ENCODE measurements at regions not wholly inside any gene's neighbourhood (a gene's known extent, or its start where the extent isn't known, plus 50 kb on each side); places are given as distances from the start of the nearest gene placed in this dataset.

DNA sequence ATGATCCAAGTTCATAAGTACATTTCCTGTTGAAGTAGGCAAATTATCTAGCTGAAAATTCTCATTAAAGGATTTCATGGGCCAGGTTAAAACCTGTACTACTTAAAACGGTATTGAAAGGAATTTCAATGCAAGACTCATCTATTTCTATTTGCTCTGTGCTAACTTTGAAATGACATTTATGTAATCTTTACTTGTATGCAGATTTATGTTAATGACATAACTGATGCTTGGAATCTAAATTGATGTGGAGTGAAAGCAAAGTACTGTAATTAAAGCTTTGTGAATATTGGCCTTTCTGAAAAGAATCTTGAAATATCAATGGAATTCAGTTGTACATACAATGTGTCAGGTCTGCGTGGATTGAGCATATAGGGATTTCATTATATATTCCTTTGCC lies 390.0 kb downstream of the CPS1 start:
- TF ChIP-seq CTCF (conservative IDR thresholded peaks at IDR 0.05; ENCODE audit: low read length) (no peak), EZH2phosphoT487 (IDR thresholded peaks at IDR 0.05; ENCODE audit: borderline replicate concordance, low read depth, low read length) (no peak)
